ENCODE measurements at regions not wholly inside any gene's neighbourhood (a gene's known extent, or its start where the extent isn't known, plus 50 kb on each side); places are given as distances from the start of the nearest gene placed in this dataset.

- intact Hi-C loops (cut with DNase I): no loop called here
- Histone ChIP-seq H3K27ac (no peak overlapping the region), H3K4me1 (no peaks in the 10 kb centered on the region), H3K36me3 (replicated peaks in 1 of 2; ENCODE audit: insufficient read depth in 1 of 2, low read depth in 2 of 2) (no peaks in the 10 kb centered on the region), H3K27me3 (no peaks in the 10 kb centered on the region), H3K4me3 (no peak overlapping the region), H3K9me3 (no peaks in the 10 kb centered on the region)
- ATAC-seq (no peak), DNase-seq (no peak)
- WGBS, 2 donors: 89 to 90% methylated on average over 3 of the region's 3 CpGs
- TF ChIP-seq POLR2A (IDR thresholded peaks at IDR 0.05): no peak
- no peak for TF ChIP-seq CTCF (IDR thresholded peaks at IDR 0.05)
Observed at GRCh38 chr14:65936342-65936975, 523.9 kb downstream of the FUT8 start.

GRCh38 chr14:65937079-65937959, 524.8 kb downstream of the FUT8 start:
- H3K36me3 ChIP-seq (replicated peaks in 1 of 2; ENCODE audit: insufficient read depth in 1 of 2, low read depth in 2 of 2): no peaks in the 10 kb centered on the region
- 85 to 87% methylated on average over 8 of the region's 8 CpGs for WGBS, 2 donors
- H3K27me3 ChIP-seq: no peaks in the 10 kb centered on the region
- H3K4me1 ChIP-seq: no peaks in the 10 kb centered on the region
- H3K27ac ChIP-seq: no peak overlapping the region
- ATAC-seq: no peak
- no peak overlapping the region for H3K4me3 ChIP-seq
- TF ChIP-seq CTCF (IDR thresholded peaks at IDR 0.05) (no peak), POLR2A (IDR thresholded peaks at IDR 0.05) (no peak)
- intact Hi-C loops (cut with DNase I): no loop called here
- no peak for DNase-seq
- no peaks in the 10 kb centered on the region for H3K9me3 ChIP-seq

- Histone ChIP-seq H3K36me3 (replicated peaks in 1 of 2; ENCODE audit: insufficient read depth in 1 of 2, low read depth in 2 of 2) (no peaks in the 10 kb centered on the region), H3K4me1 (no peaks in the 10 kb centered on the region), H3K4me3 (no peak overlapping the region), H3K9me3 (no peaks in the 10 kb centered on the region), H3K27ac (no peak overlapping the region), H3K27me3 (no peaks in the 10 kb centered on the region)
- TF ChIP-seq CTCF (IDR thresholded peaks at IDR 0.05) (no peak), POLR2A (IDR thresholded peaks at IDR 0.05) (no peak)
- DNase-seq: no peak
- intact Hi-C loops (cut with DNase I): no loop called here
- ATAC-seq: no peak
Observed at GRCh38 chr14:65937960-65938316, 525.4 kb downstream of the FUT8 start.

- H3K4me3 ChIP-seq: no peak overlapping the region
- TF ChIP-seq POLR2A (IDR thresholded peaks at IDR 0.05): no peak
- intact Hi-C loops (cut with DNase I): no loop called here
- no peaks in the 10 kb centered on the region for H3K4me1 ChIP-seq
- no peak overlapping the region for H3K27ac ChIP-seq
- no peaks in the 10 kb centered on the region for H3K27me3 ChIP-seq
- no peaks in the 10 kb centered on the region for H3K9me3 ChIP-seq
- 54% methylated on average over 2 of the region's 2 CpGs for WGBS, 2 donors
- H3K36me3 ChIP-seq (replicated peaks in 1 of 2; ENCODE audit: insufficient read depth in 1 of 2, low read depth in 2 of 2): no peaks in the 10 kb centered on the region
- ATAC-seq (no peak), DNase-seq (no peak)
Observed at GRCh38 chr14:65938738-65939137, 526.2 kb downstream of the FUT8 start.

GRCh38 chr14:65939184-65939583, 526.7 kb downstream of the FUT8 start:
- Histone ChIP-seq H3K36me3 (replicated peaks in 1 of 2; ENCODE audit: insufficient read depth in 1 of 2, low read depth in 2 of 2) (no peaks in the 10 kb centered on the region), H3K27me3 (no peaks in the 10 kb centered on the region), H3K4me1 (no peaks in the 10 kb centered on the region), H3K9me3 (no peaks in the 10 kb centered on the region), H3K4me3 (no peak overlapping the region), H3K27ac (no peak overlapping the region)
- 68% methylated on average over 1 of the region's 1 CpG for WGBS, 2 donors
- intact Hi-C loops (cut with DNase I): no loop called here
- no peak for TF ChIP-seq POLR2A (IDR thresholded peaks at IDR 0.05)
- no peak for TF ChIP-seq CTCF (IDR thresholded peaks at IDR 0.05)
- DNase-seq: no peak
- ATAC-seq: no peak

Data from body of pancreas (tissue), 4 donors.